Keratinocyte (primary cell): ENCODE measurements at regions not wholly inside any gene's neighbourhood (a gene's known extent, or its start where the extent isn't known, plus 50 kb on each side); places are given as distances from the start of the nearest gene placed in this dataset.

ENCODE experiments used
- EZH2 ChIP-seq: IDR thresholded peaks from one replicate; pipeline ENCODE4 v1.6.1; 2012; ENCODE audit warnings: inconsistent platforms, mild to moderate bottlenecking, low read length, moderate library complexity
- TF ChIP-seq, protein P1 (sequence below), 3 experiments: IDR thresholded peaks in 1 of 3; conservative IDR thresholded peaks in 1 of 3; optimal IDR thresholded peaks in 1 of 3; 2 replicates in 2 of 3; 3 replicates in 1 of 3; pipeline versions ENCODE3 to v1.5.1; 2011; ENCODE audit warnings: low read length in 3 of 3, mild to moderate bottlenecking in 3 of 3, moderate library complexity in 2 of 3, control low read depth in 1 of 3, inconsistent platforms in 1 of 3; ENCODE audit not compliant: insufficient read depth in 2 of 3; ENCODE audit errors: extremely low read depth in 1 of 3

DNA sequence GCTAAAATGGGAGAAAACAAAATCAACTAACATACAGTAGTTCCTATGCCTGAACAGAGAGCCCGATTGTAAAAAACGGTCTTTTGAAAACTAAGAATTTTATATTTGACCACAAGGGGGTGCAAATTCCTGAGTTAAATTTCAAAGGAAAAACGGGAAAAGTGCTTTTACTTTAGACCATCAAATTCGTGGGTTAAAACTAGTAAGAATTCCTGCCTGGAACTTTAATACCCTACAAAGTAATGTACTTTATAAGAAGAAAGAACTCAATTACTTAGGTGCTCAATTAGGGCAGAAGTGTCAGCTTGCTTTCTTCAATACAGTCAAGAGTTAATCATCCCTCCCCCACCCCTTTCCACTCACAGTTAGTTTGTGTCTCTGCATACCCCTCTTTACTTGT is 69.8 kb downstream of the KCNRG start:
- TF ChIP-seq, protein P1, sequence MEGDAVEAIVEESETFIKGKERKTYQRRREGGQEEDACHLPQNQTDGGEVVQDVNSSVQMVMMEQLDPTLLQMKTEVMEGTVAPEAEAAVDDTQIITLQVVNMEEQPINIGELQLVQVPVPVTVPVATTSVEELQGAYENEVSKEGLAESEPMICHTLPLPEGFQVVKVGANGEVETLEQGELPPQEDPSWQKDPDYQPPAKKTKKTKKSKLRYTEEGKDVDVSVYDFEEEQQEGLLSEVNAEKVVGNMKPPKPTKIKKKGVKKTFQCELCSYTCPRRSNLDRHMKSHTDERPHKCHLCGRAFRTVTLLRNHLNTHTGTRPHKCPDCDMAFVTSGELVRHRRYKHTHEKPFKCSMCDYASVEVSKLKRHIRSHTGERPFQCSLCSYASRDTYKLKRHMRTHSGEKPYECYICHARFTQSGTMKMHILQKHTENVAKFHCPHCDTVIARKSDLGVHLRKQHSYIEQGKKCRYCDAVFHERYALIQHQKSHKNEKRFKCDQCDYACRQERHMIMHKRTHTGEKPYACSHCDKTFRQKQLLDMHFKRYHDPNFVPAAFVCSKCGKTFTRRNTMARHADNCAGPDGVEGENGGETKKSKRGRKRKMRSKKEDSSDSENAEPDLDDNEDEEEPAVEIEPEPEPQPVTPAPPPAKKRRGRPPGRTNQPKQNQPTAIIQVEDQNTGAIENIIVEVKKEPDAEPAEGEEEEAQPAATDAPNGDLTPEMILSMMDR (optimal IDR thresholded peaks at IDR 0.05 in 1 of 3, IDR thresholded peaks at IDR 0.05 in 1 of 3, conservative IDR thresholded peaks at IDR 0.05 in 1 of 3; ENCODE audit: extremely low read depth in 1 of 3, insufficient read depth in 2 of 3, low read length in 3 of 3) = peak in 2 of 3 experiments; percentile 19 to 38
- TF ChIP-seq EZH2 = no peak
